Panc1 (cell line): ENCODE measurements at regions not wholly inside any gene's neighbourhood (a gene's known extent, or its start where the extent isn't known, plus 50 kb on each side); places are given as distances from the start of the nearest gene placed in this dataset.

ENCODE experiments used
- POLR2AphosphoS5 ChIP-seq: IDR thresholded peaks from 2 replicates; pipeline ENCODE4 v1.6.1; 2012; ENCODE audit warnings: mild to moderate bottlenecking, low read depth, low read length, moderate library complexity
- TF ChIP-seq, protein P1 (sequence below): fragments of 450-650 bp; IDR thresholded peaks from 2 replicates; pipeline ENCODE4 v1.5.1; 2017; ENCODE audit warnings: mild to moderate bottlenecking

DNA sequence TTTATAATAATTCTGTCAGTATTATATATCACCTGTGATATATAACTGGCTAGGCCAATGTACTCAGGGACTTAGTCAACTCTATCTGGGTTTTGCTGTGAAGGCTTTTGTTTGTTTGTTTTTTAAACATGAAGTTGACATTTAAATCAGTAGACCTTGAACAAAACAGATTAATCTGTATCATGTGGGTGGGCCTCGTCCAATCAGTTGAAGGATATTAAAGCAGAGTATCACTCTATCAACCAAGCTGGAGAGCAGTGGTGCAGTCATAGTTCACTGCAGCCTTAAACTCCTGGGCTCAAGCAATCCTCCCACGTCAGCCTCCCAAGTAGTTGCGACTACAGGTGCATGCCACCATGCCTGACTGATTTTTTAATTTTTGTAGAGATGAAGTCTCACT lies 870.2 kb downstream of the TYW1 start:
- TF ChIP-seq, protein P1, sequence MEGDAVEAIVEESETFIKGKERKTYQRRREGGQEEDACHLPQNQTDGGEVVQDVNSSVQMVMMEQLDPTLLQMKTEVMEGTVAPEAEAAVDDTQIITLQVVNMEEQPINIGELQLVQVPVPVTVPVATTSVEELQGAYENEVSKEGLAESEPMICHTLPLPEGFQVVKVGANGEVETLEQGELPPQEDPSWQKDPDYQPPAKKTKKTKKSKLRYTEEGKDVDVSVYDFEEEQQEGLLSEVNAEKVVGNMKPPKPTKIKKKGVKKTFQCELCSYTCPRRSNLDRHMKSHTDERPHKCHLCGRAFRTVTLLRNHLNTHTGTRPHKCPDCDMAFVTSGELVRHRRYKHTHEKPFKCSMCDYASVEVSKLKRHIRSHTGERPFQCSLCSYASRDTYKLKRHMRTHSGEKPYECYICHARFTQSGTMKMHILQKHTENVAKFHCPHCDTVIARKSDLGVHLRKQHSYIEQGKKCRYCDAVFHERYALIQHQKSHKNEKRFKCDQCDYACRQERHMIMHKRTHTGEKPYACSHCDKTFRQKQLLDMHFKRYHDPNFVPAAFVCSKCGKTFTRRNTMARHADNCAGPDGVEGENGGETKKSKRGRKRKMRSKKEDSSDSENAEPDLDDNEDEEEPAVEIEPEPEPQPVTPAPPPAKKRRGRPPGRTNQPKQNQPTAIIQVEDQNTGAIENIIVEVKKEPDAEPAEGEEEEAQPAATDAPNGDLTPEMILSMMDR: no peak
- TF ChIP-seq POLR2AphosphoS5: no peak
